GM21423 (cell line): ENCODE measurements at regions not wholly inside any gene's neighbourhood (a gene's known extent, or its start where the extent isn't known, plus 50 kb on each side); places are given as distances from the start of the nearest gene placed in this dataset.
A peak's percentile ranks its signal among the peaks of the same experiment; 100 is the strongest.

Source experiments
- ATAC-seq: cut with Tn5 transposase; IDR thresholded peaks from one replicate; pipeline ENCODE4 v1.9.1; 2021; ENCODE audit warnings: mild to moderate bottlenecking, moderate library complexity; ENCODE audit not compliant: unreplicated experiment

DNA sequence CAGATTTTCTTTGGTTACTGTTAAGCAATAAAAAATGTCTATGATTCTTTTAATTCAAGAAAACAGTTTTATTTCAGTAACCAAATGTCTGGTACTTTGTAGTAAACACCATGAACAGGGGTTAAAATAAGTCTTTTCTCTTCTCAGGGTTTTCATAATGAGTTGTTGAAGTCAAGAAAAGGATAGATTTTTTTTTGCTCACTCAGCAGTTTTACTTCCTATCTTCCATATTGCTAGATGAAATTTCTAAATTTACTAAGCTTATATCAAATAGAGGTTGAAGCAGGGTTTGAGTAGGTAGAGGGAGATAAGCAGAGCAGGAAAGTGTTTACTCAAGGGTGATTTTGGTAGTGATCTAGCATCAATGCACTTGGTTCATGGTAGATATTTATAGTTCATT is 1031.3 kb downstream of the C4orf33 start:
- no peak for ATAC-seq

DNA sequence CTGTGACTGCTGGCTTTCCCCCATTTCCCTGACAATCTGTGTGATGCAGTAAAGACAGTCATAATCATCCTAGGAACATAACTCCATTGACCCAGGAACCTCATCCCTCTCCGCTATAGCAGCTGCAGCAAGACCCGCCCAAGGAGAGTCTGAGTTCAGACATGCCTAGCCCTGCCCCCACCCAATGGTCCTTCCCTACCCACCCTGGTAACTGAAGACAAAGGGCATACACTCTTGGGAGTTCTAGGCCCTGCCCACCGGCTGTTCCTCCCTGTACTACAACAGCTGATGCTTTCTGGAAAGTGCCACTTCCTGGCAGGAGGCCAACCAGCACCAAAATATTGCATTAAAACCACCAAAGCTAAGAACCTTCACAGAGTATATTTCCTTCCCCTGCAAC is 1035.6 kb downstream of the C4orf33 start:
- ATAC-seq = no peak

DNA sequence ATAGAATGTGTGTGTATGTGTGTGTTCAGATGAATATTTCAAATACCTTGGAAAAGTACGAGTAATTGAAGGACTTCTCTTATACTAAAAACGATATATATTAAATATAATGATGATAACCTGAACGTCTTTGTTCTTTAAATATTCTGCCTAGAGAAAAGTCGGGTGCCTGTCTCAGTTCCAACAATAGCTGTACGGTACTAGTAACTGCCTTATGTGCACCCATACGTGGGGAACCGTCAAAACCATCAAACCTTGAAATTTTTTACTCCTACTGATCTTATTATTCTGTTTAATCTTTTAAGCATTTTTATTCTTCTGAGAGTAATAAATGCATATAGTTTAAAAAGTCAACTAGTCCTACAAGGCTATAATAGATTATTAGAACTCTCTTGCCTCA is 1045.7 kb downstream of the C4orf33 start:
- ATAC-seq = no peak

DNA sequence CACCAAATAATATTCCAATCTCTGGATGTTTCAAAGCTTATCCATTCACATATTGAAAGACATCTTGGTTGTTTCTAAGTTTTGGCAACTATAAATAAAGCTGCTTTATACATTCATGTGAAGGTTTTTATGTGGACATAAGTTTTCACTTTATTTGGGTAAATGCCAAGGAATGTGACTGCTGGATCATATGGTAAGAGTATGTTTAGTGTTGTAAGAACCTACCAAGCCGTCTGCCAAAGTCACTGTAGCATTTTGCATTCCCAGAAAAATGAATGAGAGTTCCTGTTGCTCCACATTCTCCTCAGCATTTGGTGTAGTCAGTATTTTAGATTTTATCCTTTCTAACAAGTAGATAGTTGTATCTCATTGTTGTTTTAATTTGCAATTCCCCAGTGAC is 1047.7 kb downstream of the C4orf33 start:
- no peak for ATAC-seq

DNA sequence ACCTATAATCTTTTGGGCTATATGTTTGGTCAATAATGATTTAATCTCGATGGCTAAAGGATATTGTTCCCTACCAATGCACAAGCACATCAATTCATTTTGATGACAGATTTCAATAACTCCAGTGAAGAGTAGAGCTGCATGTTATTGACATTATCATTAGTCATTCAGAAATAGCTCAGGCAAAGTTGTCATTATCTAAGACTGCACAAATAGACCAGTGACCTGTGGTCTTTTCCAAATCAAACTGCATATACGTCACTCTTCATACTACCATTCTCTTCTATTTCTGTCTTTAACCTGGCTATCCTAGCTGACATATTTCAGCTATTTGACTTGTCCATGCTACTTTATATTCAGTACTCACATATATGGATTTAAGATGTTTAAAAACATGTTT is 1050.8 kb downstream of the C4orf33 start:
- no peak for ATAC-seq

DNA sequence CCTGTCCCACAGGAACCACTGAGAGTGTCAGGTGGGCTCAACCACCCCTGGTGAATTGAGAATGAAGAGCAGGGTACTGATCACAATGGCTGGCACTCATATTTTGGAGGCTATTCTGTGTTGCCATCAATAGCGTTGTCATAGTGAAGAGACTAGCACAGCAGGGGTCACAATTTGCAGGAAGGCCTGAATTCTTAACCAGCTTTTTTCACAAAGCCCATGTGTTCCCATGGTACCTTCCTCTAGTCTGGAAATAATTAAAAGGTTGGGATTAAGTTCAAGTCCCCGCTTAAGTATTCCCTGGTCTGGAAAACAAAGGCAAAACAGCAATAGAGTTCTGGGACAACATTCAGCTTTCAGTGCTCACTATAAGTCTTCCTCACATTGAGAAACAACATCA is 1051.7 kb downstream of the C4orf33 start:
- no peak for ATAC-seq

DNA sequence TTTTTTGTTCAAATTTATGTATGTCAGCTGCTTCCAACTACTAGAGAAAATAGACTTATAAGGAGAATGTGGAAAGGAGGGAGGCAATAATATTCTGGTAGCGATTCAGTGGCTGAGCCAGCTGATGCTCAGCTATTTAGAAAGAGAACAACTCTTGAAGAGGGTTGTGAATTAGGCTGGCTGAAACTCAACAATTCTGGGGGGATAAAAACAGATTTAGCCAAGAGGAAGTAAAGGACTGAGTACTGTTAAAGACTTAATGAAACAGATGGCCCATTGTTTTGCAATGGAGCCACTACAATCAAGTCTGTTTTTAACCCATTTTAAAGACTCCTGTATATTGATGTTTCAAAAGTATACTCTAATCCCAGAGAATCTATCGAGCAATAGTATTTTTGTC is 1058.9 kb downstream of the C4orf33 start:
- ATAC-seq = no peak

DNA sequence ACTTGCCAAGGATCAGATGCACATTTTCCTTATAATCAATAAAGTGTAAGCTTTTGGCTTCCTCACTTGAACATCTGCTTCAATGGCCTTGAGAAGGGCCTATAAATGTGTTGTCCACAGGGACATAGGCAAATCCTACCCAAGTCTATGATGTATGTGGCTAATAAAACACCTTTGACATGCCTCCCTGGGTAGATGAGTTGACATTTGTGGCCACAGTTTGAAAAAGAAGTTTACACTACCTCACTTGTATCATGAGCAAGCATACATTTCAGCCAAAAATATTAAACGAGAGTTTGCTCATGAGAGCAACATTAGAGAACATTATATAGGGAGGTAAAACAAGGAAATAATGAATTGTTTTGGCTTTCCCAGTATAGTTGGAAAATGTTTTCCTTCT is 1067.7 kb downstream of the C4orf33 start:
- ATAC-seq = no peak

DNA sequence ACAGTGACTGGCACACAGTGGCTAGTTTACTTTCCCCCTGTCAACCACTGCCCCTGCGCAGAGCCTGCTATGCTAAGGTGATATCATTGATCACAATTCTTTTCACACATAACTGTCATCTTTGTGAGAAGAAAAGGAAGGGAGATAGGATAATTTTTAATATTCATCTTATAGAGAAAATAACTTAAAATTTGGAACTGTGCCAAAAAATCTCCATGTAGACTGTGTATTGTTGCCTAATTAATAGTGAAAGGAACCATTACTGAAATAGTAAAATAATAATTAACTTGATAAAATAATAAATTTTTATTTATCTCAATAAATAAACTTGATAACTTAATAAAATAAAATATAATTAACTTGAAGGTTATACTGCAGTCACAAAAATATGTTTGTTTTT is 1069.4 kb downstream of the C4orf33 start:
- ATAC-seq = no peak

DNA sequence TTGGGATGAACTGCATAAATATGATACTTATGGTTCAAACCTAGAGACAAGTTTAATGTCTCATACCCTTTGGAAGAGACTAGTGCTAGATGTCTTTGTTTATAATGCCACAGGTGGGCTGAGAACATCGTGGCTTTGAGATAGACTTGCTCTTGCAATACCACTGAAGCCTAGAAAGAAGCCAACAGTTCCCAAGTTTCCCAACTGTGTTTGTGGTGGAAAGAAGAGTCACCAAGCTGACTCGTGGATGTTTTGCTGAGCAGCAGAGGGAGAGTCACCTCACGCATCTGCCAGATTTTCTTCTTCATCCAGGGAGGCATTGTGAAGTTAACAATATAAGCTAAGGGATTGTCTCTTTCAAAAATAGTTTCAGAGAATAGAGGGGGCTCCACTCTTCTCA is 1076.2 kb downstream of the C4orf33 start:
- ATAC-seq = no peak

DNA sequence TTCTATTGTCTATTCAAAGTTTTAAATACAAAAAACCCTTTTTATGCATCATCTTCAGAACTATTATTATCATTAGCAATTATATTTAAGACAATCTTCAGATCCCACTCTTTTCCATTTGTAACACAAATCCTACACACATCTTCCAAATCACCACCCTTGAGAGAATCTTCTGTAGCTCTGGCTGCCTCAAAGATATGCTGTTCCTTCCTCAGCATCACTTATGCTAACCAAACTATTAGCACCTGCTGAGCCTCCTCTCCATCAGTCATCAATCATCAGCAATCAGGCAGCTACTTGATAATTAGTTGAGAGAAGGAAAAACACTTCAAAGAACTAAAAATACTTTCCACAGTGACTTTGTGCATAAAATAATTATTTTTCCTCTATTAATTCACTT is 1082.2 kb downstream of the C4orf33 start:
- no peak for ATAC-seq

DNA sequence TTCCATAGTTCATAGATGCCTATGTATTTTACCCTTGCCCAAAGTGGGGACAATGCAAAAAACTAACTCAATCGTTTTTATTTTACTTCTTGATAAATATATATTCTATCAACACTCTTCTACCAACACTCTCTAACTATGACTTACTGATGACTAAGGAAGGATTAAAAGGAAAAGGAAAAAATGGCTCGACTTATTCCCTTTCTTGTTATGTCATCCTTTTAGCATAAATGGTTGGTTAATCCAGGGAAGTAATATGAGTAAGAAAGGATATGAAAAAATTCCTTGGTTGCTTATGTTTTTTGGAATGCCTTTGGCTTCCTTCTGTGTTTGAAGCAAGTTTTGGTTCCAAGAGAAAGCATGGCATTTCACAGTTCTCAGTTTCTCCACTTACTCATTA is 1087.1 kb downstream of the C4orf33 start:
- no peak for ATAC-seq

DNA sequence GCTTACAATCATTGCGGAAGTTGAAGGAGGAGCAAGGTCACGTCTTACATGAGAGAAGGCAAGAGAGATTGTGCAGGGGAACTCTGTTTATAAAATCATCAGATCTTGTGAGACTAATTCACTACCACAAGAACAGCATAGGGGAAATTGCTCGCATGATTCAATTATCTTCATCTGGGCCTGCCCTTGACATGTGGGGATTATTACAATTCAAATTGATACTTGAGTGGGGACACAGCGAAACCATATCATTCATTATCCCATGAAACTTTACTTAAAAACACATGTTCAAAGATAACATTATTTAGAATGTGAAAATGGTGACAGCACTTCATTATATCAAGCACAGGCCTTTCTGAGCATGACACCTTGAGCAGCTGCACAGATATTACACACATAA is 1087.8 kb downstream of the C4orf33 start:
- ATAC-seq = no peak

DNA sequence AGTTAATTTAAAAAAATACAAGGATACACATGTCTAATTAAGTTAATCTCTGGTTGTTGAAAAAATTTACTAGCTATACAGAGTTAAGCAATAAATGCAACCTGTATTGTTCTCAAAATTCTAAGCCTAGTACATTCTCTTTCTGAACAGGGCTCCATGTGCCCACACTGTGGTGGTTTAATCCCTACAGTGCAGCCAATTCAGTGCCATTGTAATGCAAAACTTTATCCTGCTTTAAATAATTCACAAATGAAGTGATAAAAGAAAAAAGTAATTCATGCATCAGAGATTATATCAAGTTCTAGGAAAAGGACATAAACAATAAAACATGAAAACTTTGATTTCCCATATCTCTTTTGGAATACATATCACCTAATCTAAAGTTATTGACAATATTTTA is 1089.2 kb downstream of the C4orf33 start:
- no peak for ATAC-seq

DNA sequence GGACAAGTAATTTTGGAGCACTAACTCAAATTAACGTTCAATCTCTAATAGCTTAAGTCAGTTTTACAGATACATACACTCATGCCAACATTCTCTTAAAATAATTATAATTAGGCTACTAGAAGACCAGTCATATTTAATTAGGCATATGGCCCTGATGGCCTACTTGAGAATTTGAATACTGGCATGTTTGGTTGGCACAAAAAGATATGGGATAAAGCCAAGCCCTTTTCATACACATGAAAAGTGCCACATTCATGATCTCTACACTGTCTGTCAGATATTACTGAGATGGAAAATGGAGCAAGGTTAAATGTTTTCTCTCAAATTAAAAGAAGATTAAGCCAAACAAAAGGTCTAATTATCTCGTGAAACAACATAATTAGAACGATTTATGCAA is 1091.0 kb downstream of the C4orf33 start:
- ATAC-seq = no peak

DNA sequence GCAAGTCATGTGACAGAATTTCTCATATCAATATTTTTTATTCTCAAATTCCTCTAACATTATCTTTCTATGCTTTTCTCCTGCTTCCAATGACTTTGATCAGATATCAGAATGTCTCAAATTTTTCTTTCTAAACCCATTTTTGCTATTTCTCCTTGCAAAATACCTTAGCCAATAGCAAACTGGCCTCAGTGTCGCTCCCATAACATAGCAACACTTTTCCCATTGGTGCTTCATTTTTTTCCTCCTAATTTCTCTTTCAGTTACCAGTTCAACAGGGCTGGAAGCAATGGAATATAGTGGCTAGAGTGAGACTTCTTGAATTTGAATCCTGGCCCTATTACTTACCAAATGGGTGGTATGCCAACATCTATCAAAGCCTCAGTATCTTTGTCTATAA is 1091.6 kb downstream of the C4orf33 start:
- ATAC-seq = no peak

DNA sequence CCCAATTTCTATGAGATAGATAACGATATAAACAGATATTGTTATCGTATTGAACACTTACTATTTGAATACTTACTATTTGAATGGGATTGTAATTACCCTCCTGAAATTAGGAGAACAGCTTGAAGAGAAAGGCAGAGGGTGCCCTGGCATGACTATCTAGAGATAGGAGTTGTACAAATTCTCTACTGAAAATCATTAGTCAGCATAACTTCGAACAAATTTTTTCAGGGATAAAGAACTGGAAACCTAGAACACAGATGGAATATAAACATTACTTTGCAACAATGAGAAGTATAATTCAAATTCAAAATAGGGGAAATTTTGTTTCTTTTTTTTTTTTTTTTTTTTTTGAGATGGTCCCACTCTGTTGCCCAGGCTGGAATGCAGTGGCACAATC is 1096.8 kb downstream of the C4orf33 start:
- no peak for ATAC-seq

DNA sequence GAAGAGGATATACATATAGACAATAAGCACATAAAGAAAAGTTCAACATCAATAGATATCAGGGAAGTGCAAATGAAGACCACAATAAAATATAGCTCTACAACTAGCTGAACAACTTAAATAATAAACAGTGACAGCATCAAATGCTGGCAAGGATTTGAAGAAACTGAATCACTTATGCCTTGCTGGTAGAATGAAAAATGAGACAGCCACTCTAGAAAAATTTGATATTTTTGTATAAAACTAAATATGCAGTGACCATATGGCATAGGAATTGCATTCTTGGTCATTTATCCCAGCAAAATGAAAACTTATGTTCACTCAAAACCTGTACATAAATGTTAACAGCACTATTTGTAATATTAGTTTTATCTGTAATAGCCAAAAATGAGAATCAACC is 1102.0 kb downstream of the C4orf33 start:
- no peak for ATAC-seq

DNA sequence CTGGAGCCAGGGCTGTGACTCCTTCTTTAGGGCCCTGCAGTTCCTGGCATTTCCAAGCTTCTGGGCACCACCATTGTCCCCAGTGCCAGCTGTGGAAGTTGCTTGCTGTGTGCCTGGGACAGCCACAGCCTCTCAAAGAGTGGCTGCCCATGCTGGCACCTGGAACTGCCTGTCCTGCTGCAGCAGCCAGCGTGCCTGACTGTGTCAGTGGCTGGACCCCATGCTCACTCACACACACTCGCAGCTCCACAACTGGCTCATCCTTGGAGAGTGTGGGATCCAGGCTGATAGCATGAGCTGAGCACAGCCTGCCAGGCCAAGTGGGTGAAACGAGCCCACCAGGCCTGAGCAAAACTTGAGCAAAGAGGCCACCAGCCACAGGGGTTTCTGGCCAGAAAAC is 1107.6 kb downstream of the C4orf33 start:
- ATAC-seq = no peak

DNA sequence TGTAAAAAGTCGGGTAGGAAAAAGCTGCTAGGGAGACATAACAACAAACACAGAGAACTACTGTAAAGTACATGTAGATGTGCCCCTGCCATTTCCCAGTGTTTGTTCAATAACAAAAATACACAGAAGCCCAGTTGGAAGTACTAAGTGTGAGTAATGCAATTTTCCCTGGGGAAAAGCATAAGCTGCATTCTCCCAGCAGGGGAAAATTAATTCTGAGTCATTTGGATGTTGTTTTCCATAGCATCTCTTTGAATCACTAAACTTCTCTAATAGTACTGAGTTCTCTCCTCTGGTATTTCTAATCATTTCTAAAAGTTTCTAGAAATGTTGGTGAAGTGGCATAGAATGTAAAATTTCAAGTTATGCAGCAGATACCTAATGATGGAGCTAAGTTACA is 1114.9 kb downstream of the C4orf33 start:
- no peak for ATAC-seq

DNA sequence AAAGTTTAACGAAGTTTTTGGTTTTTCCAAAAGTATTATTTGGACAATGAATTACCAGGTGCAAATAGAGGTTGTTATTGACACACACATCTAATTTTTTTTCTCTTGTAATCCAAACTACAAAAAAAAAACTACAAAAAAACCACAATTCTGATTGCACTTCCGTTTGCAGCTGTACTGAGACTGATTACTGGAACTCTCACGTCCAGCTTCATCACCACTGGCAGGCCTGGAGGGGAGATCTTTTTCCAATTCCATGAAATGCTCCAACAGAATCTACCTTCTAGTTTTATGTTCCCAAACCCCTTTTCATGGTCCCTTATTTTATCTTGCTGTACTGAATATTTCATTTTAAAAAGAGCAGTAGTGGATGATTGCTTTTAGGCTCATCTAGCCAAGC is 1118.3 kb downstream of the C4orf33 start:
- ATAC-seq = no peak

DNA sequence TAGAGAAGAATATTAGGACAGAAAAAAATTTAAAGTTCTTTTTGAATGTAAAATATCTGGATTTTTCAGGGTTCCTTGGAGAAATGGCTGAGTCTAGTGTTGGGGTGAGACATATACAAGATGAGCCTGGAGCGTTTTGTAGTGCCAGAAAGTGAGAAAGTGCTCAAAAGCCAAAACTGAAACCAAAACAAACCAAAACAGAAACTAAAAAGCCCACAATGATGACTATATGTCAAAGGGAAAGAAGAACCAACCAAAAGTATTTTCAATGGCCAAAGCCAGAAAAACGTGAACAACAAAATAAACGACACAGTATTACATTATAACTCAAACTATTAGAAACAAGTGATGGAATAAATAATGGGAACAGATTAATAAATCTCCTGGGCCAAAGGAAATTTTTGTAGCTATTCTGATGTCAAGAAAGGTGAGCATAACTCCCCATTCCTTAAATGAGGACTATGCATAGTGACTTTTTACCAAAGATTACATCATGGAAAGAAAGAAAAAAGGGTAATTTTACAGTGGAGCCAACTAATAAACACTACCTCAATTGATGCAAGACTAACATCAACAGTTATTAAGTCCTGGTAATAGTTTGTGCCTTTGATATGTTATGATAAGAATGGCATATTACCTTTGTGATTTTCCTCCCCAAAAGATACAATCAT is 1137.6 kb downstream of the C4orf33 start:
- peak; percentile 99 for ATAC-seq

DNA sequence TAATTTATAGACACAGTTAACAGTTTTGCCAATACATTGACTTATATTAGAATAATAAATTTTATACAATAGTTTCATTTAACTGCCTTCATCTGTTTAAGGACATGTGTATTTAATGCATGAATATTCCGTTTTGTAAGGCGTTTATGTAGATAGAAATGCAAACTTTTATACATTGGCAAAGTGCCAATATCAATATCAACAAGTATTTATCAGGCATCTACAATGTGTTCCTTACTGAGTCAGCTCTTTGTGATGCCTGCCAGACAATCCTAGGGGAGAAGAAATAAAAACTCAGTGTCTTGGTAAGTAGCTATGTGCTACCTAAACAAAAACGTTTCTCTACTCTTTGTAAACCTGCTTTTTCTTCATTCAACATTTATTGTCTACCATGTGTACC is 1142.2 kb downstream of the C4orf33 start:
- no peak for ATAC-seq

DNA sequence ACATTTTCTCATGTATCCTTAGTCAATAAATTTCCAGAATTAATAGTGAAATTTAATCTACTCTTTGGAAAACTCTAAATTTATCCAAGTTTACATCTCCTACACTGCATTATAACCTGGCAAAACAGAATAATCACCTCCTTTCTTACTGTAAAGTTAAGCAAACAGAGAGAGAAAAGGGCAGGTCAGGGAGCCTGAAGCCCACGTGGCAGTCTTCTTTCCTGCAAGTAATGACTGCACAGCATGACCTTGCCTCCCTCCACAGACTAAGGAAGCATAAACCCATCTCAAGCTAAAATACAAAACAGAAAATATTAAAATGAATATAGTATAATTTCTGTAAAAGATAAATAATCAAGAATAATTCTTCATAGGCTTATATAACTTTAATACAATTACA is 1153.0 kb downstream of the C4orf33 start:
- no peak for ATAC-seq
